PC-3 (cell line): ENCODE measurements at regions not wholly inside any gene's neighbourhood (a gene's known extent, or its start where the extent isn't known, plus 50 kb on each side); places are given as distances from the start of the nearest gene placed in this dataset.

Source experiments
- CTCF ChIP-seq: fragments of 300-600 bp; sonication (generic); conservative IDR thresholded peaks from 2 replicates; pipeline ENCODE4 v1.5.1; 2017; ENCODE audit warnings: antibody characterized with exemption, low read depth, mild to moderate bottlenecking, low read length
- EZH2 ChIP-seq: fragments of 300-600 bp; sonication (generic); IDR thresholded peaks from one replicate; pipeline ENCODE4 v1.6.1; 2017; ENCODE audit warnings: antibody characterized with exemption, mild to moderate bottlenecking, low read length; ENCODE audit not compliant: unreplicated experiment
- EZH2phosphoT487 ChIP-seq: fragments of 300-600 bp; sonication (generic); IDR thresholded peaks from 2 replicates; pipeline ENCODE4 v1.6.1; 2018; ENCODE audit warnings: mild to moderate bottlenecking, antibody characterized with exemption, low read length, borderline replicate concordance

- TF ChIP-seq EZH2 (no peak), CTCF (no peak), EZH2phosphoT487 (no peak)
These were observed 65.9 kb upstream of the TCF7L2 start for GRCh38 chr10:112884179-112884504.
